ENCODE measurements at regions not wholly inside any gene's neighbourhood (a gene's known extent, or its start where the extent isn't known, plus 50 kb on each side); places are given as distances from the start of the nearest gene placed in this dataset.

DNA sequence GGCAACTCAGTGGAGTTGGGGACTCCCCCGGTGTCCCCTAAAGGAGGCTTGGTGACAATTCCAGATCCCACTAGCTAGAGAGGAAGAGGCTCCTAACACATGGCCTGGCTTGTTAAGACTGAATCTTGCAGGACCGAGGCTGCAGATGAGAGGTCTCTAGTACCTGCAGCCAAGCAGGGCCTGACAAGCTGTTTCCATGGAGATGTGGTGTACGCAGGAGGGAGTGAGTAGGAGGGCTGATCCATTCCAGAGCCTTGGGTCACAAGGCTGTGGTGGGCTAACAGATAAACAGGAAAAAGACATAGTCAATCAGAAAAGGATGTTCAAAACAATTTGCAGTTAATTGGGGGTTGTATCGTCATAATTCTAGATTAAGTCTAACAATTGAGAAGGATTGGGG lies 77.3 kb upstream of the MKLN1 start:
- no peak for DNase-seq (ENCODE audit: low read depth)

DNA sequence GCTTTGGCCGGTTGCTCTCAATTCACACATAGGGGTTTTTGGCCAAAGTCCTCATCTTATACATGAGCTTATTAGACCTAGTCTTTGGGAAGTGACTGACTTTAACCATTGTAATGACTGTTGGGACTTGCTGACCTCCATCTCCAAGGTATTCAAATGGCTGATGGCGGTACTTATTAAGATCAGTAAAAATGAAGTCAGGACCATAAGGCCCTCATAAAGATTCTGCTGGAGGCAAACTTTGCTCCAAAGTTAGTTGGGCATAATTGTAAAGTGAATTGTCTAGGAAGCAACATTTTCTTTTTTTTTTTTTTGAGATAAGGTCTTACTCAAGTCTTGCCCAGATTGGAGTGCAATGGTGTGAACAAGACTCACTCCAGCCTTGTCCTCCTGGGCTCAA lies 76.3 kb upstream of the MKLN1 start:
- no peak for DNase-seq (ENCODE audit: low read depth)

DNA sequence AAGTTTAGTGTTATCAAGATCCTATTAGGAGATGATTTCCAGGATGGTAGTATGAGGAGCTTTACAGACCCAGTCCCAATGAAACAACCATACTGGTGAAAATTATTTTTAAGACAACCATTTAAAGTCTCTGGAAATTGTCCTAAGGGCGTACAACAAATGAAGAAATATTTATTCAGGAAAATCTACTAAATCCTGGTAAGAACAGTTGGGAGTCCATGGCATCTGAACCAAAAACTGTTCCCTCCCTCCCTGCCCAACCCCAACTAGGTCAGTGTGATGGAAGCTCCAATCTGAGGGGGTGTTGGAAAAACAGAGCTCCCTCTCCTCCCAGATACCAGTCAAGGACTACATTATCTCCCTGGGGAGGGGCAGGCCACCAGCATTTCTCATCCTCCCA lies 74.7 kb upstream of the MKLN1 start:
- no peak for DNase-seq (ENCODE audit: low read depth)

DNA sequence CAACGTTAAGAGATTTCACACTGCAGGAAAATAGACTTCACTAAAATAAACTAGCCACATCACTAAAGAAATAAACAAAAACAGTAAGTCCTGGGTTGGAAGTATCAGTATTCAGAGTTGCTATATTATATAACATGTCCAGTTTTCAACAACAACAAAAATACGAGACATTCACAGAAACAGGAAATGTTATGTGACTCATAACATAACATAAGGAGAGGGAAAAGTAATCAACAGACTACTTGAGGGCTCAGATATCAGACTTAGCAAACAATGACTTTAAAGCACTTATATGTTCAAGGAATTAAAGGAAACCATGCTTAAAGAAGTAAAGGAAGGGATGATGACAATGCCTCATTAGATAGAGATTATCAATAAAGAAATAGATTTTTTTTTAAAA lies 73.5 kb upstream of the MKLN1 start:
- peak; percentile 28 for DNase-seq (ENCODE audit: low read depth)

DNA sequence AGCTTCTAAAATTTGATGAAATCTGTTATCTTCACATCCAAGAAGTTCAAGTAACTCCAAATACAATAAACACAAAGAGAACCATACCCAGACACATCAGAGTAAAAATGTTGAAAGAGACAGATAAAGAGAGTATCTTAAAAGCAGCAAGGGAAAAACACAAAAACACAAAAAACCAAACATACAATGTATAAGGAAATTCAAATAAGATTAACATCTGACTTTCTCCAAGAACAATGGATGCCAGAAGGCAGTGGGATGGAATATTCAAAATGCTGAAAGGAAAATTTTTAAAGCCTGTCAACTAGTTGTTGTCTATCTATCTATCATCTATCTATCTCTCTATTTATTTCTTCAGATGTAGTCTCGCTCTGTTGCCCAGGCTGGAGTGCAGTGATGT lies 72.4 kb upstream of the MKLN1 start:
- no peak for DNase-seq (ENCODE audit: low read depth)

DNA sequence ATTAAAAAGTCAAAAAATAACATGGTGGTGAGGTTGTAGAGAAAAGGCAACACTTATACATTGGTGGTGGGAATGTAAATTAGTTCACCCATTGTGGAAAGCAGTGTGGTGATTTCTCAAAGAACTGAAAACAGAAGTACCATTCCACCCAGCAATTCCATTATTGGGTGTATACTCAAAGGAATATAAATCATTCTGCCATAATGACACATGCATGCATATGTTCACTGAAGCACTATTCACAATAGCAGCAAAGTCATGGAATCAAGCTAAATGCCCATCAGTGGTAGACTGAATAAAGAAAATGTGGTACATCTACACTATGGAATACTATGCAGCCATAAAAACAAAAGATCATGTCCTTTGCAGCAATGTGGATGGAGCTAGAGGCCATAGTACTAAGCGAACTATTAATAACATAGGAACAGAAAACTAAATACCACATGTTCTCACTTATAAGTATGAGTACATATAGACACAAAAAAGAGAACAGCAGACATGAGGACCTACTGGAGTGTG lies 66.1 kb upstream of the MKLN1 start:
- no peak for DNase-seq (ENCODE audit: low read depth)

DNA sequence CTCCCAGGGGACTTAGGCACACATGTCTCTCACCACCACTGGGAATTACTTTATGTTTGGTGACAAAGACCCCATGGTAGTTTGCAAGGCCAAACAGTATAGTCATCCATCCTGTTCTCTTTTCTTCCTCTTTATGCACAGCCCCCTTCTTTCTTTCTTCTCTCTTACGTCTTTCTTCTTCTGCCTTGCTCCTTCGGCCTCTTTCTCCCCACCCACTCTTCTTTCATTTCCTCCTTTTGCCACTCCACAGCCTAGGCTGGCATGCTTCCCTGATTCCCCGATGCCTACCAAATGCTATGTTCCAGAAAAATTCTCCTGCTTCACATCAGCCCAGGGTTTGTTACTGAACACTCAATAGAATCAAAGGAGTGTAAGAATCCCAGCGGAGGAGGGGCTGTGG lies 62.4 kb upstream of the MKLN1 start:
- no peak for DNase-seq (ENCODE audit: low read depth)

DNA sequence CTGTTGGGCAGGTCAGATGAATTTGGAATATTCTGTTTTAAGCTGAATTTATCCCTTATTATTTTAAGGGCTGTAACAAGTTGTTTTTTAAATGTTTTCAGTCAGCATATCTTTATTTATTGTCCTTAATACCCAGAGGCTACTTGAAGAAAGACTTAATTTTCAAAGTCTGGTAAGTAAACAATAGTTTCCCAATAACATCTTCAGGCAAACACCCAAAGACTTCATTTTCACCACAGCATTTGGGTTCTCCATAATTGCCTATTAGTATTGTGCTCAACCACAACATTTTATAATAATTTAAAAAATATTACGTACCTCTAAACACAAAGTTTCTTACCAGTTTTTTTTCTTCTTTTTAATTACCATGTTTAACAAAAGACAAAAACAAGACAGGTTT lies 60.0 kb upstream of the MKLN1 start:
- no peak for DNase-seq (ENCODE audit: low read depth)

DNA sequence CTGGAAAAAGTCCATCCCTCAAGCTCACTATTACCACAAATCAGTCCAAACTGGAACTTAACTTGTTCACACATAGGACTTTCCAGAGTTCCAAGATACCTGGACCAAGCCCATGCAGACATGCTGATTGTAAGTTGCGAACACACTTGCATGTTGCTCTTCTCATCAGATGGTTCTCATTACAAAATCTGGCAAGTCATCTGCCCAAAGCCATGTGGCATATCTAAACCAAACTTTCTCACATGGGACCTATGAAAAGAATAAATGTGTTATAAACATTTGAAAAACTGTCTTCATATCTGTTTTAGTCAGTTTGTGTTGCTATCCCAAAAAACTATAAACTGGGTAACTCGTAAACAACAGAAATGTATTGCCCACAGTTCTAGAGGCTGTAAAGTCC lies 58.8 kb upstream of the MKLN1 start:
- no peak for DNase-seq (ENCODE audit: low read depth)

DNA sequence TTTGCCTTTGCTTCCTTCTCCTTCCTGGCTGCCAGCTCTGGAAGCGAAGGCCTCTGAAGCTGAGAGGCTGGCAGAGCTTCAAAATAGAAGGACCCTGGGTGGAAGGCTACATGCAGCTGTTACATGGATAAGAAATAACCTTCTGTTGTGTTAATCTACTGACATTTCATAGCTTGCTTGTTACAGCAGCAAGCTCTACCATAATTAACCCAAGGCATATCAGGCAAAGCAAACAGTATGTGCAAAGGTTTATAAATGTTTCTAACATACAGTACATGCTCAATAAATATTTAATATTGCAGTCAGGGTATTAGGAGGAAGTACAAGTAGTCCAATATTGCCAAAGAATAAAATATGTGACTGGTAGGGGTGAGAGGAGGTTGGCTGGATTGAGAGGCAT lies 55.6 kb upstream of the MKLN1 start:
- DNase-seq (ENCODE audit: low read depth), result no peak

DNA sequence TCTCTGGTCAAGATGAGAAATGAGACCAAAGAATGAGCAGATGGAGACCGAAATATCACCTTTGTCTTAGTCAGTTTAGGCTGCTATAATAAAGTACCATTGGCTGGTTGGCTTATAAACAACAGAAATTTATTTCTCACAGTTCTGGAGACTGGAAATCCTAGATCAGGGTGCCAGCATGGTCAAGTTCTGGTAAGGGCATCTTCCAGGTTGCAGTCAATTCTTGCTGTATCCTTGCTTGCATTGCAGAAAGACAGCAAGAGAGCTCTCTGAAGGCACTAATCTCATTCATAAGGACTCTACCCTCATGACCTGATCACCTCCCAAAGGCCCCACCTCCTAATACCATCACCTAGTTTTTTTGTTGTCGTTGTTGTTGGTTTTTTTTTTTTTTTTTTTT lies 52.7 kb upstream of the MKLN1 start:
- DNase-seq (ENCODE audit: low read depth), result no peak

DNA sequence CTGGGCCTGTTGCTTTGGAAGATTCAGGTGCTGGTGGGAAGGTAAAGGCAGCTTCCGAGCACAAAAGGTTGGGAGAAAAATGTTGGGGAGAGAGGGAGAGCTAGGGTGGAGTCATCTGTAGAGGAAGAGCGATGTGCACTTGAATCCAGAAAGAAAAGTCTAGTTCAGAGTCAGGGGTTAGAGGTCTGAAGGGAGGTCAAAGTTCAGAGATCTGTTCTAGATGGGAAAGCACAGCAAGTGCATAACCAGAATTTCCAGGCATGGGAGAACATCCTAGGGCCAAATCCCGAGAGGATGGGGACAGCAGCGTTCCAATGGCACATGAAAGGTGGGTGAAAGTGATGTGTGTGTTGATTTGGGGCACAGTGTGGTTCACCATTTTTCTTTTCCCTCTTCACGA lies 51.5 kb upstream of the MKLN1 start:
- DNase-seq (ENCODE audit: low read depth), result no peak

DNA sequence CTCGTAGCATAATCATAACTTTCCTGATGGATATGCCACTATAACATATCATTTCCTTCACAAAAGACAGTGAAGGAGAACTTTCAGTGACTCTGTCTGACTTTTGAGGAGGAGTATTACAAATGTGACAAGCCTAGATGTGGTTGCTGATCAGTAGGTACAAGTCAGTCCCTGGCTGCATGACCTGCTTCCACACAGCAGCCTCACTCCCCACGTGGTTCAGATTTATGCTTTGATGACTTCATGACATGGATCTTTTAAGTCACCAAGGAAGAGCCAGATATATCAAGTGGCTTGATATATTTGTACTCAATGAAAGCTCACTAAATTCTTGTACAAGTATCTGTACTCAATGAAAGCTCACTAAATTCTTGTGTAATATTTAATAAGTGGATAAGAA lies 50.9 kb upstream of the MKLN1 start:
- no peak for DNase-seq (ENCODE audit: low read depth)

All from M059J (cell line).